ENCODE measurements at regions not wholly inside any gene's neighbourhood (a gene's known extent, or its start where the extent isn't known, plus 50 kb on each side); places are given as distances from the start of the nearest gene placed in this dataset.

GRCh38 chr4:81629366-81629765 is 157.7 kb upstream of the RASGEF1B start:
- TF ChIP-seq TAF1 (IDR thresholded peaks at IDR 0.05; ENCODE audit: borderline replicate concordance, insufficient read depth, low read length), result no peak
- TF ChIP-seq POLR2AphosphoS5 (IDR thresholded peaks at IDR 0.05; ENCODE audit: low read depth, low read length), result no peak
- no peak for TF ChIP-seq REST (IDR thresholded peaks at IDR 0.05; ENCODE audit: insufficient read depth in 1 of 2, low read depth in 2 of 2, low read length in 2 of 2)
- TF ChIP-seq FOXP2 (optimal IDR thresholded peaks at IDR 0.05; ENCODE audit: borderline replicate concordance, extremely low read depth, extremely low read length, insufficient read depth), result no peak
- TF ChIP-seq SIN3A (IDR thresholded peaks at IDR 0.05; ENCODE audit: borderline replicate concordance, insufficient read depth, low read length), result no peak

- TF ChIP-seq FOXP2 (optimal IDR thresholded peaks at IDR 0.05; ENCODE audit: borderline replicate concordance, extremely low read depth, extremely low read length, insufficient read depth), result no peak
- no peak for TF ChIP-seq TAF1 (IDR thresholded peaks at IDR 0.05; ENCODE audit: borderline replicate concordance, insufficient read depth, low read length)
- no peak for TF ChIP-seq SIN3A (IDR thresholded peaks at IDR 0.05; ENCODE audit: borderline replicate concordance, insufficient read depth, low read length)
- no peak for TF ChIP-seq REST (IDR thresholded peaks at IDR 0.05; ENCODE audit: insufficient read depth in 1 of 2, low read depth in 2 of 2, low read length in 2 of 2)
- no peak for TF ChIP-seq POLR2AphosphoS5 (IDR thresholded peaks at IDR 0.05; ENCODE audit: low read depth, low read length)
These were observed 156.8 kb upstream of the RASGEF1B start for GRCh38 chr4:81628489-81628888.

GRCh38 chr4:81627590-81627989 is 155.9 kb upstream of the RASGEF1B start:
- no peak for TF ChIP-seq POLR2AphosphoS5 (IDR thresholded peaks at IDR 0.05; ENCODE audit: low read depth, low read length)
- TF ChIP-seq REST (IDR thresholded peaks at IDR 0.05; ENCODE audit: insufficient read depth in 1 of 2, low read depth in 2 of 2, low read length in 2 of 2), result no peak
- no peak for TF ChIP-seq TAF1 (IDR thresholded peaks at IDR 0.05; ENCODE audit: borderline replicate concordance, insufficient read depth, low read length)
- no peak for TF ChIP-seq FOXP2 (optimal IDR thresholded peaks at IDR 0.05; ENCODE audit: borderline replicate concordance, extremely low read depth, extremely low read length, insufficient read depth)
- TF ChIP-seq SIN3A (IDR thresholded peaks at IDR 0.05; ENCODE audit: borderline replicate concordance, insufficient read depth, low read length), result no peak

GRCh38 chr4:81626851-81627250 is 155.1 kb upstream of the RASGEF1B start:
- TF ChIP-seq TAF1 (IDR thresholded peaks at IDR 0.05; ENCODE audit: borderline replicate concordance, insufficient read depth, low read length), result no peak
- TF ChIP-seq REST (IDR thresholded peaks at IDR 0.05; ENCODE audit: insufficient read depth in 1 of 2, low read depth in 2 of 2, low read length in 2 of 2), result no peak
- TF ChIP-seq FOXP2 (optimal IDR thresholded peaks at IDR 0.05; ENCODE audit: borderline replicate concordance, extremely low read depth, extremely low read length, insufficient read depth), result no peak
- no peak for TF ChIP-seq POLR2AphosphoS5 (IDR thresholded peaks at IDR 0.05; ENCODE audit: low read depth, low read length)
- no peak for TF ChIP-seq SIN3A (IDR thresholded peaks at IDR 0.05; ENCODE audit: borderline replicate concordance, insufficient read depth, low read length)
